Endothelial cell of umbilical vein (primary cell): ENCODE measurements at regions not wholly inside any gene's neighbourhood (a gene's known extent, or its start where the extent isn't known, plus 50 kb on each side); places are given as distances from the start of the nearest gene placed in this dataset.

Experiments
- CTCF ChIP-seq, 2 donors: IDR thresholded peaks; 1 replicate in 1 of 2; 2 replicates in 1 of 2; pipeline ENCODE4 v1.5.1; 2011; ENCODE audit warnings: low read length in 2 of 2, mild to moderate bottlenecking in 2 of 2, moderate library complexity in 2 of 2, control low read depth in 1 of 2, inconsistent platforms in 1 of 2, low read depth in 1 of 2; ENCODE audit not compliant: insufficient read depth in 1 of 2; ENCODE audit errors: extremely low read depth in 1 of 2
- FOS ChIP-seq: IDR thresholded peaks from 2 replicates; pipeline ENCODE4 v1.6.1; 2011; ENCODE audit warnings: mild to moderate bottlenecking, low read length, moderate library complexity, borderline replicate concordance; ENCODE audit not compliant: insufficient read depth
- POLR2A ChIP-seq: IDR thresholded peaks from 2 replicates; pipeline ENCODE4 v1.6.1; 2012; ENCODE audit warnings: low read depth, mild to moderate bottlenecking, control low read depth, low read length

- no peak for TF ChIP-seq FOS
- no peak for TF ChIP-seq CTCF (IDR thresholded peaks at IDR 0.05; ENCODE audit: extremely low read depth in 1 of 2, insufficient read depth in 1 of 2, low read depth in 1 of 2, low read length in 2 of 2)
- no peak for TF ChIP-seq POLR2A
Observed at GRCh38 chr10:29217292-29217738, 71.6 kb upstream of the LYZL1 start.
